Lung (tissue), 9 donors: ENCODE measurements at regions not wholly inside any gene's neighbourhood (a gene's known extent, or its start where the extent isn't known, plus 50 kb on each side); places are given as distances from the start of the nearest gene placed in this dataset.
"Not testable (repeated sequence)": the region's sequence is repeated elsewhere in the genome, so short reads cannot be mapped to it uniquely, and the experiment has no call there.

Experiments used
- ATAC-seq: fragments of 200-7000 bp; cut with Tn5 transposase; one replicate; pipeline ENCODE4 v1.9.1; 2020; ENCODE audit warnings: moderate number of reproducible peaks; ENCODE audit not compliant: insufficient read depth, low FRiP score
- DNase-seq, 3 donors: peaks; one replicate each; pipeline ENCODE4 v3.0.0-alpha.2; 2013 to 2017
- H3K27ac ChIP-seq, 2 donors: one replicate each; pipeline ENCODE4 v1.5.1; 2013; ENCODE audit warnings: mild to moderate bottlenecking in 2 of 2, moderate library complexity in 2 of 2, control low read depth in 1 of 2, inconsistent platforms in 1 of 2, low read depth in 1 of 2, low read length in 1 of 2
- H3K27me3 ChIP-seq, 3 donors: one replicate each; pipeline ENCODE4 v1.5.1; 2013; ENCODE audit warnings: low read length in 2 of 3; ENCODE audit not compliant: control insufficient read depth in 3 of 3, insufficient read depth in 3 of 3
- H3K36me3 ChIP-seq, 4 donors: one replicate each; pipeline ENCODE4 v1.5.1; 2013; ENCODE audit warnings: low read length in 4 of 4, mild to moderate bottlenecking in 1 of 4, moderate library complexity in 1 of 4; ENCODE audit not compliant: control insufficient read depth in 4 of 4, insufficient read depth in 4 of 4
- H3K4me1 ChIP-seq, 5 donors: one replicate each; pipeline ENCODE4 v1.5.1; 2013; ENCODE audit warnings: low read length in 5 of 5, mild to moderate bottlenecking in 2 of 5, moderate library complexity in 1 of 5; ENCODE audit not compliant: control insufficient read depth in 5 of 5, insufficient read depth in 5 of 5
- H3K4me3 ChIP-seq: one replicate; pipeline ENCODE4 v1.5.1; 2013; ENCODE audit warnings: mild to moderate bottlenecking, control low read depth, moderate library complexity
- H3K9ac ChIP-seq, 2 donors: one replicate each; pipeline ENCODE4 v1.5.1; 2013; ENCODE audit warnings: low read length in 2 of 2, control low read depth in 1 of 2; ENCODE audit not compliant: insufficient read depth in 1 of 2
- H3K9me3 ChIP-seq, 4 donors: one replicate each; pipeline ENCODE4 v1.5.1; 2013; ENCODE audit warnings: low read length in 3 of 4, mild to moderate bottlenecking in 1 of 4, moderate library complexity in 1 of 4; ENCODE audit not compliant: control insufficient read depth in 4 of 4, insufficient read depth in 3 of 4
- WGBS, 2 donors: extraction: QIAGEN DNeasy Blood & Tissue Kit; methylation state at CpG; one replicate each; pipeline ENCODE4 v1.1.7; 2013; 5-methylcytosine and 5-hydroxymethylcytosine counted together
- donor health status: Bipolar disorder and iron deficiency.
- donor health status: healthy.
- donor health status: DM: yes; HTN: yes; CAD: no.

DNA sequence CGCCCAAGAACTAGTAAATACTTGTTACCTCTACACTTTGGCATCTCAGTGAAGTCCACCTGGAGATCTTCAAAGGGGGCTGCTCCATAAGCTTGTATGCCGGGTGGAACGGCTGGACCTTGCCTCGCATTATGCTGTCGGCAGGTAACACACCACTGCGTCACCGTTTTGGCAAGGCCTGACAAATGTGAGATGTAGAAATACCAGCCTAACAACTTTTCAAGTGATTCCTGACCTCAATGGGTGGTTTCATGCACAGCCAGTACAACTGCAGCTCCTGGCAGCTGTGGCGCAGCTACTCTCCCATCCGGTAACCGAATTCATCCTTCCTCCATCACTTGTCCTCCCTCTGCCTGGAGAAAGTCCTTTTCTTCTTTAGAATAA lies 127.7 kb upstream of the CCZ1B start:
- 72% methylated on average over 7 to 10 of the region's 10 CpGs for WGBS, 2 donors
- H3K4me3 ChIP-seq, H3K9ac ChIP-seq: not testable (repeated sequence)

GRCh38 chr7:6955385-6955784 lies 129.3 kb upstream of the CCZ1B start:
- not testable (repeated sequence) for H3K36me3 ChIP-seq, H3K4me3 ChIP-seq, H3K9me3 ChIP-seq, ATAC-seq, DNase-seq, H3K27ac ChIP-seq, H3K27me3 ChIP-seq, H3K9ac ChIP-seq
- peaks cover 0 to 12% (median 0%) of the 10 kb centered on the region in 5 donors for H3K4me1 ChIP-seq
- 95% methylated on average over 12 of the region's 12 CpGs for WGBS, 2 donors

More for the DNA sequence above, 127.7 kb upstream of the CCZ1B start:
- H3K36me3 ChIP-seq, H3K9me3 ChIP-seq, H3K27me3 ChIP-seq, ATAC-seq: not testable (repeated sequence)
- peaks cover 0 to 12% (median 0%) of the 10 kb centered on the region in 5 donors for H3K4me1 ChIP-seq
- peak; percentile 18 to 69 (median 58) for DNase-seq
- peak overlapping the region in 1 of 2 donors; percentile 92 for H3K27ac ChIP-seq

DNA sequence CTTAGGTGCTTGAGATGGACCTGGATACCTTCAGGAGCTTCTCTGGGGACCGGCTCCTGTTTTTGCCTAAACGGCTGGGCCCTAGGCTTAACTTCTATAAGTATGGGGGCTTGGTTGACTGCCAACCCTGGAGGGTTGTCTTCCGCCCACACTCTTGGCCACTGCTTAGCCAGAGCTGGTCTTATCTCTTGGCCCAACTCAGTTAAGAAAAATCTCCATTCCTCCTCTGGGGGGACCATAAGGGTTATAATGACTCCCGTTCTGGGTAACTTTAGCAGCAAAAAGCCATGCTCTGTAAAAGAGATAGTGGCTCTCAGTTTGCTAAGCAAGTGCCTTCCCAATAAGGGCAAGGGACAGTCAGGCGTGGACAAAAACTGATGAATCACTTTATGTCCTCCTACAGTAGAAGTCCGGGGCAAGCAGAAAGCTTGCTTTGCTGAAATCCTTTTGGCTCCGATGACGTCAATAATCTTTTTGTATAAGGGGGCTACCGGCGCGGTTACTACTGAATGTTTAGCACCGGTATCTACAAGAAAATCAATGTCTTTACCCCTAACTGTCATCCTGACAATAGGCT lies 130.0 kb upstream of the CCZ1B start:
- not testable (repeated sequence) for H3K9ac ChIP-seq, ATAC-seq, H3K27ac ChIP-seq, H3K9me3 ChIP-seq, H3K36me3 ChIP-seq, H3K4me3 ChIP-seq, H3K27me3 ChIP-seq
- DNase-seq, result peak; percentile 31 to 78 (median 74)
- WGBS, 2 donors, result 68 to 87% methylated on average over 12 of the region's 12 CpGs
- H3K4me1 ChIP-seq, result peaks cover 0 to 12% (median 0%) of the 10 kb centered on the region in 5 donors

DNA sequence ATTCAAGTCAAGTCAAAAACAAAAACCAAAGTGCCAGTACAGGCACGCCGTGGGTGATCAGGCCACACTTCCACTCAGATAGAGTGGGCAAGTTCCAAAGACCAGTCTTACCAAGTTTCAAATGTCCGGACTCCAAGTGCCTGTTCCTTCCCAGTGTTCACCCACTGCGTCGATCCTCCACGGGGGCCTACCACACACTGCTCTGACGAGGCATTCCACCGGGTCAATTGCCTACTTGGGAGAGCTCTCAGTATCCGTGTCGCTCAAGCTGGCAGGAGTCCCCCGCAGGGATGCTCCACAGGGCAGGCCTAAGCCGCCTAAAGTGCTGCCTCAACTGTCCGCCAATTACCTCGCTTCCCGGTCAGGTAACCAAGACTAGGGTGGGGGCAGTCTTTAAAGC lies 132.3 kb upstream of the CCZ1B start:
- H3K27ac ChIP-seq, H3K4me3 ChIP-seq, DNase-seq, ATAC-seq, H3K27me3 ChIP-seq, H3K36me3 ChIP-seq, H3K9me3 ChIP-seq, H3K9ac ChIP-seq: not testable (repeated sequence)
- 91 to 95% methylated on average over 15 of the region's 15 CpGs for WGBS, 2 donors
- peaks cover 0 to 12% (median 0%) of the 10 kb centered on the region in 5 donors for H3K4me1 ChIP-seq

DNA sequence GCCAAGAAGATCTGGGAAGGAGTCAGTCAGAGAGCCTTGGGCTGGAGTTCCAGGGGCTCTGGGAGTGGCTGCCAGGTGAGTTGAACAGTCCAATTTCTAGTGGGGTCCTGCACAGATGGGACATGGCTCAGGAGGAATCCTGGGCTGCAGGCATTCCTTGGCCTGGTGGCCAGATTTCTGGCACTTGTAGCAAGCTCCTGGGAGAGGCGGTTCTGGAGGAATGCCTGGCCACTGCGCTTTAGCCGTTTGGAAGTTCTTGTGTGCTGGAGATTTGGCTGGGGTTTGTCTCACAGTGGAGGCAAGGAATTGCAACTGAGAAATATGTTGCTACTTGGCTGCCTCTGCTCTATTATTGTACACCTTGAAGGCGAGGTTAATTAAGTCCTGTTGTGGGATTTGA lies 133.9 kb upstream of the CCZ1B start:
- H3K27me3 ChIP-seq, H3K9ac ChIP-seq, DNase-seq, ATAC-seq, H3K27ac ChIP-seq, H3K4me3 ChIP-seq, H3K36me3 ChIP-seq, H3K9me3 ChIP-seq: not testable (repeated sequence)
- 84 to 91% methylated on average over 4 of the region's 4 CpGs for WGBS, 2 donors
- H3K4me1 ChIP-seq, result peaks cover 0 to 12% (median 0%) of the 10 kb centered on the region in 5 donors

DNA sequence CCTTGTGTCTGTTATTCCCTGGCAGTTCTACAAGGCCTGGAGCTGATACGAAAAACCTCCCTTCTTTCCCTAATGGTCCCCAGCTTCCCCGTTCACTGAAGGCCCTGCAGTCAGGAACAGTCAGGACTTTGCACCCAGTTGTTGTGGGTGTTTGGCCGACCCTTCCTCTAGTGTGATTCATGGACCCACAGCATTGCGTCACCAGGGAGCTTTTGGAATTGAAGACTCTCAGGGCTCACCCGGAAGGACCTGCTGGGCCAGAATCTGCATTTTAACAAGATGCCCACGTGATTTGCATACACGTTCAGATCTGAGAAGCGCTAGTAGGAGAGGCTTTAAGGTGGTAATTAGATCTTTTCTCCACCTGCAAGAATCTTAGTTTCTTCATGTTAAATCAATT lies 136.8 kb upstream of the CCZ1B start:
- not testable (repeated sequence) for ATAC-seq, H3K9ac ChIP-seq, H3K27me3 ChIP-seq, H3K9me3 ChIP-seq, H3K36me3 ChIP-seq, H3K4me3 ChIP-seq, H3K4me1 ChIP-seq, DNase-seq, H3K27ac ChIP-seq
- WGBS, 2 donors, result 62 to 68% methylated on average over 7 to 8 of the region's 8 CpGs
